ENCODE measurements at regions not wholly inside any gene's neighbourhood (a gene's known extent, or its start where the extent isn't known, plus 50 kb on each side); places are given as distances from the start of the nearest gene placed in this dataset.

DNA sequence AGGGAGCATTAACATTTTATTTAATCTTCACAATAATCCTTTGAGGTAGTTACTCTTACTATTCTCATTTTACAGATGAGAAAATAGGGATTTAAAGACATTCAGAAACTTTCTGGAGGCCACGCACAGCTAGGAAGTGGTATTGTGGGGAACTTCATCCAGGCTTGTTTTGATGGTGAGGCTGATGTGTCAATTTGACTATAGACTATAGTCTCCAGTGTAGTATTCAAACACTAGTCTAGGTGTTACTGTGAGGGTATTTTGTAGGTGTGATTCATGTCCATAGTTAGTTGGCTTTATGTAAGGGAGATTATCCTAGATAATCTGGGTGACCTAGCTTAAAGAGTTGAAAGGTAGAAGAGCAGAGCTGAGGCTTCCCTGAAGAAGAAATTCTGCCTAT, 54.1 kb upstream of the ELL2 start:
- DNase-seq = no peak

DNA sequence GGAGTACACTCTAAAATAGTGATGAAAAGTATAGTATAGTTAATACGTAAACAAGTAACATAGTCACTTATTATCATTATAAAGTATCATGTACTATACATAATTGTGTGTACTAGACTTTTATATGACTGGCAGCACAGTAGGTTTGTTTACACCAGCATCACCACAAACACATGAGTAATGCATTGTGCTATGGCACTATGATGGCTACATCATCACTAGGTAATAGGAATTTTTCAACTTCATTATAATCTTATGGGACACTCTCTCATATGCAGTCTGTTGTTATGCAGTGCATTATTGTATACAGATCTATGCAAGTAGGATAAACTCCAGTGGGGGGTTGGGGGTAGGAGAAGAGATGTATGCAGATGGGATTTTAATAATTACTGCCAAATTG, 52.7 kb upstream of the ELL2 start:
- no peak for DNase-seq

DNA sequence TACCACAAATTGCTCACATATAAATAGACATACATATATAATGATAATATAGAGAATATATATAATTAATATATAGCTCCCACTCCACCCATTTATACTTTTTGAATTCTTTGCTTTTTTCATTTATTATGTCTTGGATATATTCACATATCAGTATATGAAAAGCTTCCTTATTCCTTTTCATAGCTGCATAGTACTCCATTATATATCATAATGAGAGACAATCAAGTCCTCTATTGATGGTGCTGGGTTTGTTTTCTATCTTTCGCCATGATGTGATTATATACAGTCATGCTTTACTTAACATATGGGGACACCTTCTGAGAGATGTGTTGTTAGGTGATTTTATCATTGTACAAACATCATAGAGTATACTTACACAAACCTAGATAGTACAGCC, 51.6 kb upstream of the ELL2 start:
- no peak for DNase-seq

DNA sequence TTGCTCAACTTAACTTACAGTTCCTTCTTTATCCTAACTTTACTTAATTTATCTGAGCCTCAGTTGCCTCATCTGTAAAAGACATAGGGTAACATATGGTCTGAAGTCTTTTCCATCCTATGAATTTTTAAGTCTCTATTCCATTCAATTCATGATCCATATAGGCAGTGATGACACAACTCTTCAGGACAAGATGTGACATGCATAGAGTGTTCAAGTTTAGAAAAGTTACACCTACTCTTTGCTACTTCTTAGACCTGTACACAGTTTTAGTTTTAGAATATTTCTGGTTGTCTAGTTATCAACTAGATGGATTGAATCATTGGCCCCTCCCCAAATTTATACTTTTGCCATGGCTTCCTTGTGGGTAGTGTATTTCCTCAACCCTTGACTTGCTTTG, 50.7 kb upstream of the ELL2 start:
- DNase-seq = no peak

All from stimulated activated naive CD4-positive, alpha-beta T cell (primary cell).